ENCODE measurements at regions not wholly inside any gene's neighbourhood (a gene's known extent, or its start where the extent isn't known, plus 50 kb on each side); places are given as distances from the start of the nearest gene placed in this dataset.

DNA sequence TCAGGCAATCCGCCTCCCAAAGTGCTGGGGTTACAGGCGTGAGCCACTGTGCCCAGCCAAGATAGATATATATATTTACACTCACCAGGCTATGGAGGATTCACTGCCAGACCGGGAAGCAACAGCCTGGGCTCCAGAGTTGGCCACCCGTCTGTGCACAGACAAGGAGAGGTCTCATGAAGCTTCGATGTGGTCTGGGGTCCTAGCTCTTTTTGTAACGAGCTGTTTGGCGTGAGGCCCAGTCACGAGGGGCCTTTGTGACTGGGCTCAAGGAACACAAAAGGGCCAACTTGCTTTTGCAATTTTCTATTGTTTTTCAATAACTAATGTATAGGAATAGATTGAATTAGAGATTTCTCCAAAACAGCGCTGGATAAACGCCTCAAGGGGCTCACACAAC is 77.6 kb upstream of the EIF5 start:
- Mint-ChIP-seq H3K4me1 (ENCODE audit: low read depth) (peaks cover 3% of the 10 kb centered on the region), H3K27ac (no peak overlapping the region), H3K9me3 (ENCODE audit: low read depth) (peaks cover 5% of the 10 kb centered on the region), H3K27me3 (no peaks in the 10 kb centered on the region), H3K36me3 (ENCODE audit: insufficient read depth) (no peaks in the 10 kb centered on the region), H3K4me3 (ENCODE audit: low read depth) (no peak overlapping the region)
- DNase-seq (ENCODE audit: low spot score, unreplicated experiment), result no peak
- TF ChIP-seq, protein P1, sequence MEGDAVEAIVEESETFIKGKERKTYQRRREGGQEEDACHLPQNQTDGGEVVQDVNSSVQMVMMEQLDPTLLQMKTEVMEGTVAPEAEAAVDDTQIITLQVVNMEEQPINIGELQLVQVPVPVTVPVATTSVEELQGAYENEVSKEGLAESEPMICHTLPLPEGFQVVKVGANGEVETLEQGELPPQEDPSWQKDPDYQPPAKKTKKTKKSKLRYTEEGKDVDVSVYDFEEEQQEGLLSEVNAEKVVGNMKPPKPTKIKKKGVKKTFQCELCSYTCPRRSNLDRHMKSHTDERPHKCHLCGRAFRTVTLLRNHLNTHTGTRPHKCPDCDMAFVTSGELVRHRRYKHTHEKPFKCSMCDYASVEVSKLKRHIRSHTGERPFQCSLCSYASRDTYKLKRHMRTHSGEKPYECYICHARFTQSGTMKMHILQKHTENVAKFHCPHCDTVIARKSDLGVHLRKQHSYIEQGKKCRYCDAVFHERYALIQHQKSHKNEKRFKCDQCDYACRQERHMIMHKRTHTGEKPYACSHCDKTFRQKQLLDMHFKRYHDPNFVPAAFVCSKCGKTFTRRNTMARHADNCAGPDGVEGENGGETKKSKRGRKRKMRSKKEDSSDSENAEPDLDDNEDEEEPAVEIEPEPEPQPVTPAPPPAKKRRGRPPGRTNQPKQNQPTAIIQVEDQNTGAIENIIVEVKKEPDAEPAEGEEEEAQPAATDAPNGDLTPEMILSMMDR (IDR thresholded peaks at IDR 0.05; ENCODE audit: unreplicated experiment), result no peak

DNA sequence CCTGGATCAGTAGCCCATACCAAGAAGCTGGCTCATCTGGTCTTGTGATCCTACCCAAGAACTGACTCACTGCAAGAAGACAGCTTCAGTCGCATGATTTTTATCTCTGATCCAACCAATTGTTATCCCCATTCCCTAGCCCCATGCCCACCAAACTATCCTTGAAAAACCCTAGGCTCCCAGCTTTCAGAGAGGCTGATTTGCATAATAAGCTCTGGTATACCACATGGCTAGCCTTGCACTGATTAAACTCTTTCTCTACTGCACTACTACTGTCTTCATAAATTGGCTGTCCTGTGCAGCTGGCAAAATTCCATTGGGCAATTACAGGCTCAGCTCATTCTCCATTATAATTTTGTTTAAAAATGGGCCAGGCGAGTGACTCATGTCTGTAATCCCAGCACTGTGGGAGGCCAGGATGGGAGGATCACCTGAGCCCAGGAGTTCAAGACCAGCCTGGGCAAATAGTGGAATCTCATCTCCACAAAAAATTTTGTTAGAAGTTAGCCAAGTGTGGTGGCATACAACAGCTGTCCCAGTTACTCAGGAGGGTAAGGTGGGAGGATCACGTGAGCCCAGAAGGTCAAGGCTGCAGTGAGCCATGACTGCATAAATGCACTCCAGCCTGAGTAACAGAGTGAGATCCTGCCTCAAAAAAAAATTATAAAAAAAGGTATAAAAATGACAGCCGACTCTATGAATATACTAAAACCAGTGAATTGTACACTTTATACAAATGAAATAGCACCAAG is 76.7 kb upstream of the EIF5 start:
- DNase-seq (ENCODE audit: low spot score, unreplicated experiment), result no peak
- H3K4me1 Mint-ChIP-seq (ENCODE audit: low read depth), result peaks cover 3% of the 10 kb centered on the region
- H3K9me3 Mint-ChIP-seq (ENCODE audit: low read depth), result no peaks in the 10 kb centered on the region
- TF ChIP-seq, protein P1 (IDR thresholded peaks at IDR 0.05; ENCODE audit: unreplicated experiment), result no peak
- H3K4me3 Mint-ChIP-seq (ENCODE audit: low read depth), result no peak overlapping the region
- no peaks in the 10 kb centered on the region for H3K27me3 Mint-ChIP-seq
- H3K27ac Mint-ChIP-seq, result no peak overlapping the region
- H3K36me3 Mint-ChIP-seq (ENCODE audit: insufficient read depth), result no peaks in the 10 kb centered on the region

DNA sequence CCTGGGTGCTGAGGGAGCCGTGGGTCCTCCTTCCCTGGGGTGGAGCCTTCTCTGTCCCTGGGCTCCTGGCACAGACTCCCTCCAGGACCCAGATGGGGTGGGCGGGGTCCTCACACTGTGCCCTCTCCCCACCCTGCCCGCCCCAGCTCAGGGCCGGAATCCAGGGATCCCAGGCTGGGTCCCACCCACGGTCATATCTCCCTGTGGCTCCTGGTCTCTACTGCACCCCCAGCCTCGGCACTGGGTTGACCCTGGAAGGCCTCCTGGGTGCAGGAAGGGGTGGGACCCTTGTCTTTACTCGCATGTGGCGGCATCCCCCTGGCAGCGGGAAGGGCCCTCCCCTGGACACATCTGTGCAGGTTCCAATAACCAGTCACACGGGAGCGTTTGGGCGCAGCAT is 75.8 kb upstream of the EIF5 start:
- Mint-ChIP-seq H3K4me1 (ENCODE audit: low read depth) (peaks cover 3% of the 10 kb centered on the region), H3K9me3 (ENCODE audit: low read depth) (no peaks in the 10 kb centered on the region), H3K4me3 (ENCODE audit: low read depth) (no peak overlapping the region), H3K27me3 (peaks cover 5% of the 10 kb centered on the region), H3K27ac (no peak overlapping the region), H3K36me3 (ENCODE audit: insufficient read depth) (no peaks in the 10 kb centered on the region)
- TF ChIP-seq, protein P1 (IDR thresholded peaks at IDR 0.05; ENCODE audit: unreplicated experiment), result no peak
- DNase-seq (ENCODE audit: low spot score, unreplicated experiment), result no peak

DNA sequence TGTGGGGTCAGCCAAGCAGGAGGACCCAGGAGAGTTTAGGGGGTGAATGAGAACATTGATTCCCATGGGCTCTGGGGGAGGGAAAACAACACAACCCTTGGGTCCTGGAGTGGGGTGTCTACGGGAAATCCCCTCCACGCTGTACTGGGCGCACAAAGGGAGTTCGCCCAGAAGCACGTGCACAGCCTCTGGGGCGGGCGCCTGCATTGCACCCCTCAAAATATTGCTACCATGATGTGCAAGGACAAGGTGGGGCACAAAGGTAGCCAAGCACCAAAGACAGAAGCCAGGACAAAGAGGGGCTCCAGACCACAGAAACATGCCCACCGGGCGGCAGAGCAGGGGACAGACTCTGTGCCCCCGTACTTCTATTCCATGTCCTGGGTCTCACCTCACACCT is 74.9 kb upstream of the EIF5 start:
- TF ChIP-seq, protein P1 (IDR thresholded peaks at IDR 0.05; ENCODE audit: unreplicated experiment), result no peak
- Mint-ChIP-seq H3K27ac (no peak overlapping the region), H3K27me3 (peaks cover 9% of the 10 kb centered on the region), H3K9me3 (ENCODE audit: low read depth) (no peaks in the 10 kb centered on the region), H3K36me3 (ENCODE audit: insufficient read depth) (no peaks in the 10 kb centered on the region), H3K4me3 (ENCODE audit: low read depth) (no peak overlapping the region), H3K4me1 (ENCODE audit: low read depth) (peaks cover 4% of the 10 kb centered on the region)
- DNase-seq (ENCODE audit: low spot score, unreplicated experiment), result no peak

DNA sequence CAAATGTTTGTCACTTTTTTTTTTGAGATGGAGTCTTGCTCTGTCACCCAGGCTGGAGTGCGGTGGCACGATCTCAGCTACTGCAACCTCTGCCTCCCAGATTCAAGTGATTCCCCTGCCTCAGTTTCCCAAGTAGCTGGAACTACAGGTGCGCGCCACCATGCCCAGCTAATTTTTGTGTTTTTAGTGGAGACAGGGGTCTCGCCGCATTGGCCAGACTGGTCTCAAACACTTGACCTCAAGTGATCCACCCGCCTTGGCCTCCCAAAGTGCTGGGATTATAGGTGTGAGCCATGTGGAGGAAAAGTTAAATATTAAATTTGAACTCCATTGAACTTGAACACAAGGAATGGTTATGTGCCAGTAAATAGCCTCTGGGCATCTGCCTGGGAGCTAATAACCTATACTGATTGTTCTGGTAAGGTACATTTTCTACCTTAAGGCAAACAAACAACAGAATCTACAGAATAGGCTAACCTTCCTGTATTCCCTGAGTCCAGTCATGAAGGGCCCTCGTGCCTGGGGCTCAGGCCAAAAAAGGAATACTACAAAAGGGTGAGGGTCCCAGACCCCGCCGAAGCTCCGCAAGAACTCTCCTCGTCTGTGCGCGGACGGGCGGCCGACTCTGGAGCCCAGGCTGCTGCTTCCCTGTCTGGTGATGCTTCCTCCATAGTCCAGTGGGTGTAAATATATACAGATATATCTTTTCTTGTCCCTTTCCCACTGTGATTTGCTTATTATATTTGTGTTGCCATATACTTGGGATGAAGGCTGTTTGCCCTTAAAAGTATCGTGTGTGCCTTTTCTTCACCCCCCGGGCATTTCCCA is 74.0 kb upstream of the EIF5 start:
- no peaks in the 10 kb centered on the region for H3K9me3 Mint-ChIP-seq (ENCODE audit: low read depth)
- H3K4me1 Mint-ChIP-seq (ENCODE audit: low read depth), result peaks cover 4% of the 10 kb centered on the region
- H3K4me3 Mint-ChIP-seq (ENCODE audit: low read depth), result no peak overlapping the region
- TF ChIP-seq, protein P1 (IDR thresholded peaks at IDR 0.05; ENCODE audit: unreplicated experiment), result no peak
- H3K27ac Mint-ChIP-seq, result no peak overlapping the region
- H3K27me3 Mint-ChIP-seq, result peaks cover 9% of the 10 kb centered on the region
- no peaks in the 10 kb centered on the region for H3K36me3 Mint-ChIP-seq (ENCODE audit: insufficient read depth)
- DNase-seq (ENCODE audit: low spot score, unreplicated experiment), result no peak
